GM12878 (cell line): ENCODE measurements at regions not wholly inside any gene's neighbourhood (a gene's known extent, or its start where the extent isn't known, plus 50 kb on each side); places are given as distances from the start of the nearest gene placed in this dataset.

Experiments used
- CHD2 ChIP-seq: IDR thresholded peaks from 2 replicates; pipeline ENCODE4 v1.6.1; 2011; ENCODE audit warnings: low read depth, low read length, improper control_type of control experiment, borderline replicate concordance
- FOXM1 ChIP-seq: IDR thresholded peaks from 2 replicates; pipeline ENCODE4 v1.6.1; 2012; ENCODE audit warnings: low read depth, mild to moderate bottlenecking, inconsistent platforms, low read length, moderate library complexity
- HCFC1 ChIP-seq: fragments of 150-350 bp; IDR thresholded peaks from 2 replicates; pipeline ENCODE4 v1.6.1; 2014; ENCODE audit warnings: low read length
- IRF4 ChIP-seq: IDR thresholded peaks from 2 replicates; pipeline ENCODE4 v1.6.1; 2011; ENCODE audit warnings: low read depth, low read length
- MEF2B ChIP-seq: fragments of 450-650 bp; IDR thresholded peaks from 2 replicates; pipeline ENCODE4 v1.6.1; 2018; ENCODE audit warnings: mild to moderate bottlenecking, moderate library complexity; ENCODE audit not compliant: partially characterized antibody, poor library complexity, severe bottlenecking
- NBN ChIP-seq: fragments of 450-650 bp; IDR thresholded peaks from 2 replicates; pipeline ENCODE4 v1.6.1; 2016
- PAX8 ChIP-seq: fragments of 450-650 bp; IDR thresholded peaks from 2 replicates; pipeline ENCODE4 v1.6.1; 2017; ENCODE audit warnings: mild to moderate bottlenecking, moderate library complexity
- POLR2AphosphoS5 ChIP-seq: IDR thresholded peaks from 2 replicates; pipeline ENCODE4 v1.6.1; 2011; ENCODE audit warnings: mild to moderate bottlenecking, low read length, inconsistent platforms
- POU2F2 ChIP-seq: IDR thresholded peaks from 3 replicates; pipeline ENCODE4 v1.6.1; 2011; ENCODE audit warnings: low read depth, mild to moderate bottlenecking, low read length, borderline replicate concordance
- RB1 ChIP-seq: fragments of 450-650 bp; formaldehyde crosslinking; IDR thresholded peaks from 2 replicates; pipeline ENCODE4 v1.6.1; 2017; ENCODE audit warnings: mild to moderate bottlenecking, borderline replicate concordance
- SREBF2 ChIP-seq: IDR thresholded peaks from 2 replicates; pipeline ENCODE4 v1.6.1; 2012; ENCODE audit warnings: mild to moderate bottlenecking, low read length
- STAT1 ChIP-seq: fragments of 450-650 bp; conservative IDR thresholded peaks from 2 replicates; pipeline ENCODE4 v1.6.1; 2014; ENCODE audit warnings: antibody characterized with exemption, mild to moderate bottlenecking
- TF ChIP-seq, protein P1 (sequence below): fragments of 450-650 bp; IDR thresholded peaks from 2 replicates; pipeline ENCODE4 v1.6.1; 2018; ENCODE audit warnings: borderline replicate concordance, mild to moderate bottlenecking; ENCODE audit not compliant: partially characterized antibody
- TF ChIP-seq, protein P2 (sequence below): IDR thresholded peaks from 2 replicates; pipeline ENCODE4 v1.6.1; 2012; ENCODE audit warnings: low read depth, low read length, improper control_type of control experiment
- TF ChIP-seq, protein P3 (sequence below): fragments of 450-650 bp; IDR thresholded peaks from 2 replicates; pipeline ENCODE4 v1.6.1; 2016; ENCODE audit warnings: mild to moderate bottlenecking, moderate library complexity, borderline replicate concordance
- TF ChIP-seq, protein P4 (sequence below): fragments of 450-650 bp; IDR thresholded peaks from 2 replicates; pipeline ENCODE4 v1.6.1; 2017; ENCODE audit warnings: mild to moderate bottlenecking, moderate library complexity

DNA sequence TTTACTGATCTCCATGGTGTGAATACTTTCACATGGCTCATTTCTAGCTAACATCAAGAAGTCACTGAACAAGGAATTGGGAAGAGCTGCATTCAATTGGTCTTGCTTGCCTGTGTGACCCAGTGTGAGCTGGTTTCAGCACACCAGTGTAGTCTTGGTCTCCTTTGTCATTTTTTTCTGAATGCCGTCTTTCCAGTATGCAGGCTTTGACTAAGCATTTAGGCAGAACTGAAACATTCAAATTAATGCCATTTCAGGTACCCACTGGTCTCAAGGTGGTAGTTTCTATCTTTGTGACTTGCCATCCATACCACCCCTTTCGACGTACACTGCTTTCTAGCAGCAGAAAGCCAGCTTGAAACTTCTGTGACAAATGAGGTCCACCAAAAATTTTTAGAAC is 550.5 kb upstream of the BOD1L1 start (continued):
- TF ChIP-seq, protein P1, sequence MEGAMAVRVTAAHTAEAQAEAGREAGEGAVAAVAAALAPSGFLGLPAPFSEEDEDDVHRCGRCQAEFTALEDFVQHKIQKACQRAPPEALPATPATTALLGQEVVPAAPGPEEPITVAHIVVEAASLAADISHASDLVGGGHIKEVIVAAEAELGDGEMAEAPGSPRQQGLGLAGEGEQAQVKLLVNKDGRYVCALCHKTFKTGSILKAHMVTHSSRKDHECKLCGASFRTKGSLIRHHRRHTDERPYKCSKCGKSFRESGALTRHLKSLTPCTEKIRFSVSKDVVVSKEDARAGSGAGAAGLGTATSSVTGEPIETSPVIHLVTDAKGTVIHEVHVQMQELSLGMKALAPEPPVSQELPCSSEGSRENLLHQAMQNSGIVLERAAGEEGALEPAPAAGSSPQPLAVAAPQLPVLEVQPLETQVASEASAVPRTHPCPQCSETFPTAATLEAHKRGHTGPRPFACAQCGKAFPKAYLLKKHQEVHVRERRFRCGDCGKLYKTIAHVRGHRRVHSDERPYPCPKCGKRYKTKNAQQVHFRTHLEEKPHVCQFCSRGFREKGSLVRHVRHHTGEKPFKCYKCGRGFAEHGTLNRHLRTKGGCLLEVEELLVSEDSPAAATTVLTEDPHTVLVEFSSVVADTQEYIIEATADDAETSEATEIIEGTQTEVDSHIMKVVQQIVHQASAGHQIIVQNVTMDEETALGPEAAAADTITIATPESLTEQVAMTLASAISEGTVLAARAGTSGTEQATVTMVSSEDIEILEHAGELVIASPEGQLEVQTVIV: no peak
- TF ChIP-seq POLR2AphosphoS5 (no peak), STAT1 (no peak), PAX8 (no peak), MEF2B (peak; percentile 46), POU2F2 (peak; percentile 86), FOXM1 (no peak; the same call in 1 of the 2 replicates), IRF4 (0 out of 2 replicates have a peak, but pooled peaks have one; percentile 58), SREBF2 (no peak), HCFC1 (no peak), CHD2 (no peak), NBN (peak; percentile 53; the same call in 1 of the 2 replicates), RB1 (no peak)
- TF ChIP-seq, protein P2, sequence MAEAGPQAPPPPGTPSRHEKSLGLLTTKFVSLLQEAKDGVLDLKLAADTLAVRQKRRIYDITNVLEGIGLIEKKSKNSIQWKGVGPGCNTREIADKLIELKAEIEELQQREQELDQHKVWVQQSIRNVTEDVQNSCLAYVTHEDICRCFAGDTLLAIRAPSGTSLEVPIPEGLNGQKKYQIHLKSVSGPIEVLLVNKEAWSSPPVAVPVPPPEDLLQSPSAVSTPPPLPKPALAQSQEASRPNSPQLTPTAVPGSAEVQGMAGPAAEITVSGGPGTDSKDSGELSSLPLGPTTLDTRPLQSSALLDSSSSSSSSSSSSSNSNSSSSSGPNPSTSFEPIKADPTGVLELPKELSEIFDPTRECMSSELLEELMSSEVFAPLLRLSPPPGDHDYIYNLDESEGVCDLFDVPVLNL: no peak
- TF ChIP-seq, protein P3, sequence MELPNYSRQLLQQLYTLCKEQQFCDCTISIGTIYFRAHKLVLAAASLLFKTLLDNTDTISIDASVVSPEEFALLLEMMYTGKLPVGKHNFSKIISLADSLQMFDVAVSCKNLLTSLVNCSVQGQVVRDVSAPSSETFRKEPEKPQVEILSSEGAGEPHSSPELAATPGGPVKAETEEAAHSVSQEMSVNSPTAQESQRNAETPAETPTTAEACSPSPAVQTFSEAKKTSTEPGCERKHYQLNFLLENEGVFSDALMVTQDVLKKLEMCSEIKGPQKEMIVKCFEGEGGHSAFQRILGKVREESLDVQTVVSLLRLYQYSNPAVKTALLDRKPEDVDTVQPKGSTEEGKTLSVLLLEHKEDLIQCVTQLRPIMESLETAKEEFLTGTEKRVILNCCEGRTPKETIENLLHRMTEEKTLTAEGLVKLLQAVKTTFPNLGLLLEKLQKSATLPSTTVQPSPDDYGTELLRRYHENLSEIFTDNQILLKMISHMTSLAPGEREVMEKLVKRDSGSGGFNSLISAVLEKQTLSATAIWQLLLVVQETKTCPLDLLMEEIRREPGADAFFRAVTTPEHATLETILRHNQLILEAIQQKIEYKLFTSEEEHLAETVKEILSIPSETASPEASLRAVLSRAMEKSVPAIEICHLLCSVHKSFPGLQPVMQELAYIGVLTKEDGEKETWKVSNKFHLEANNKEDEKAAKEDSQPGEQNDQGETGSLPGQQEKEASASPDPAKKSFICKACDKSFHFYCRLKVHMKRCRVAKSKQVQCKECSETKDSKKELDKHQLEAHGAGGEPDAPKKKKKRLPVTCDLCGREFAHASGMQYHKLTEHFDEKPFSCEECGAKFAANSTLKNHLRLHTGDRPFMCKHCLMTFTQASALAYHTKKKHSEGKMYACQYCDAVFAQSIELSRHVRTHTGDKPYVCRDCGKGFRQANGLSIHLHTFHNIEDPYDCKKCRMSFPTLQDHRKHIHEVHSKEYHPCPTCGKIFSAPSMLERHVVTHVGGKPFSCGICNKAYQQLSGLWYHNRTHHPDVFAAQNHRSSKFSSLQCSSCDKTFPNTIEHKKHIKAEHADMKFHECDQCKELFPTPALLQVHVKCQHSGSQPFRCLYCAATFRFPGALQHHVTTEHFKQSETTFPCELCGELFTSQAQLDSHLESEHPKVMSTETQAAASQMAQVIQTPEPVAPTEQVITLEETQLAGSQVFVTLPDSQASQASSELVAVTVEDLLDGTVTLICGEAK: no peak
- TF ChIP-seq, protein P4, sequence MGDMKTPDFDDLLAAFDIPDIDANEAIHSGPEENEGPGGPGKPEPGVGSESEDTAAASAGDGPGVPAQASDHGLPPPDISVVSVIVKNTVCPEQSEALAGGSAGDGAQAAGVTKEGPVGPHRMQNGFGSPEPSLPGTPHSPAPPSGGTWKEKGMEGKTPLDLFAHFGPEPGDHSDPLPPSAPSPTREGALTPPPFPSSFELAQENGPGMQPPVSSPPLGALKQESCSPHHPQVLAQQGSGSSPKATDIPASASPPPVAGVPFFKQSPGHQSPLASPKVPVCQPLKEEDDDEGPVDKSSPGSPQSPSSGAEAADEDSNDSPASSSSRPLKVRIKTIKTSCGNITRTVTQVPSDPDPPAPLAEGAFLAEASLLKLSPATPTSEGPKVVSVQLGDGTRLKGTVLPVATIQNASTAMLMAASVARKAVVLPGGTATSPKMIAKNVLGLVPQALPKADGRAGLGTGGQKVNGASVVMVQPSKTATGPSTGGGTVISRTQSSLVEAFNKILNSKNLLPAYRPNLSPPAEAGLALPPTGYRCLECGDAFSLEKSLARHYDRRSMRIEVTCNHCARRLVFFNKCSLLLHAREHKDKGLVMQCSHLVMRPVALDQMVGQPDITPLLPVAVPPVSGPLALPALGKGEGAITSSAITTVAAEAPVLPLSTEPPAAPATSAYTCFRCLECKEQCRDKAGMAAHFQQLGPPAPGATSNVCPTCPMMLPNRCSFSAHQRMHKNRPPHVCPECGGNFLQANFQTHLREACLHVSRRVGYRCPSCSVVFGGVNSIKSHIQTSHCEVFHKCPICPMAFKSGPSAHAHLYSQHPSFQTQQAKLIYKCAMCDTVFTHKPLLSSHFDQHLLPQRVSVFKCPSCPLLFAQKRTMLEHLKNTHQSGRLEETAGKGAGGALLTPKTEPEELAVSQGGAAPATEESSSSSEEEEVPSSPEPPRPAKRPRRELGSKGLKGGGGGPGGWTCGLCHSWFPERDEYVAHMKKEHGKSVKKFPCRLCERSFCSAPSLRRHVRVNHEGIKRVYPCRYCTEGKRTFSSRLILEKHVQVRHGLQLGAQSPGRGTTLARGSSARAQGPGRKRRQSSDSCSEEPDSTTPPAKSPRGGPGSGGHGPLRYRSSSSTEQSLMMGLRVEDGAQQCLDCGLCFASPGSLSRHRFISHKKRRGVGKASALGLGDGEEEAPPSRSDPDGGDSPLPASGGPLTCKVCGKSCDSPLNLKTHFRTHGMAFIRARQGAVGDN: no peak
